LNCAP (cell line): ENCODE measurements at regions not wholly inside any gene's neighbourhood (a gene's known extent, or its start where the extent isn't known, plus 50 kb on each side); places are given as distances from the start of the nearest gene placed in this dataset.
A peak's percentile ranks its signal among the peaks of the same experiment; 100 is the strongest.

ENCODE experiments used
- TF ChIP-seq, protein P1 (sequence below): fragments of 450-650 bp; IDR thresholded peaks from 2 replicates; pipeline ENCODE4 v1.5.1; 2017; ENCODE audit warnings: mild to moderate bottlenecking

DNA sequence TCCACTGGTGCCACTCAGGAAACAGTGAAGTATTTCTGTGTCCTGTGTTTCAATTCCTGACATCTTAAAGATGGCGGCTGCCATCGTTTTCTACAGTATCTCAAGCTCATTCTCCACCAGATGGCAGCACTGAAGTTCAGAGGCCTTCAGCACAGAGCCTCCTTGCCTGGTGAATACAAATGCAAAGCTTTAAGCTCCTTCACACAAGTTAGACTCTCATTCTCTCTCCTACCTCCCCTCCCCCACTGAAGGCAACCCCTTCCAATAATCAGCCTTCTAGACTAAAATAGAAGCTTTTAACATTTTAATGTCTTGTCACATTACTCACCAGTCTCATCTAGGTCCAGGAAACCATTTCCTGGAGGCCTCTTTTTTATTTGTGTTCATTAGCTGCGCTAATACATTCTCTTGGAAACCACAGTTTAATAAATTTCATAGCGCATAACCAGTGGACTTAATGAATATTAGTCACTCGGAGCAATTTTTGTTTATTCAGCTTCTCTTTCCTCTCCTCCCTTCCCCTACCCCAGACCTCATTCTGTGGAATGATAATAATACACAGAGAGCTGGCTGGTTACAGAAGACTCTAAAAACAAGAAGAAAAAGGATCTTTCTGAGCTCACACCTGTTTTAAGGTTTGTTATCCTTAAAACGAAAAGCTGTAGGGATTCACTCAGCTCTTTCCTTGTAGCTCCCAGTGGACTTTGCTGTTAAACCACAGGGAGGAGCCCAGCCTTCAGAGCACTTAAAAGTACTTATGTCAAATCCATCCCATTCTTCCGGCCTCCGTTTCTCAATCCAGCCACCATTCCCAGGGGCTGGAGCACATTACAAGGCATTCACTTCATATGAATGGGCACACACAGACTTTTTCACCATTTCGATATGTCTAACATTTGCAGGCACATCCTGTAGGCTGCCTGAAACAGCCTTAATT is 384.9 kb downstream of the HLX start:
- TF ChIP-seq, protein P1, sequence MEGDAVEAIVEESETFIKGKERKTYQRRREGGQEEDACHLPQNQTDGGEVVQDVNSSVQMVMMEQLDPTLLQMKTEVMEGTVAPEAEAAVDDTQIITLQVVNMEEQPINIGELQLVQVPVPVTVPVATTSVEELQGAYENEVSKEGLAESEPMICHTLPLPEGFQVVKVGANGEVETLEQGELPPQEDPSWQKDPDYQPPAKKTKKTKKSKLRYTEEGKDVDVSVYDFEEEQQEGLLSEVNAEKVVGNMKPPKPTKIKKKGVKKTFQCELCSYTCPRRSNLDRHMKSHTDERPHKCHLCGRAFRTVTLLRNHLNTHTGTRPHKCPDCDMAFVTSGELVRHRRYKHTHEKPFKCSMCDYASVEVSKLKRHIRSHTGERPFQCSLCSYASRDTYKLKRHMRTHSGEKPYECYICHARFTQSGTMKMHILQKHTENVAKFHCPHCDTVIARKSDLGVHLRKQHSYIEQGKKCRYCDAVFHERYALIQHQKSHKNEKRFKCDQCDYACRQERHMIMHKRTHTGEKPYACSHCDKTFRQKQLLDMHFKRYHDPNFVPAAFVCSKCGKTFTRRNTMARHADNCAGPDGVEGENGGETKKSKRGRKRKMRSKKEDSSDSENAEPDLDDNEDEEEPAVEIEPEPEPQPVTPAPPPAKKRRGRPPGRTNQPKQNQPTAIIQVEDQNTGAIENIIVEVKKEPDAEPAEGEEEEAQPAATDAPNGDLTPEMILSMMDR = peak; percentile 42; the same call in 1 of the 2 replicates

DNA sequence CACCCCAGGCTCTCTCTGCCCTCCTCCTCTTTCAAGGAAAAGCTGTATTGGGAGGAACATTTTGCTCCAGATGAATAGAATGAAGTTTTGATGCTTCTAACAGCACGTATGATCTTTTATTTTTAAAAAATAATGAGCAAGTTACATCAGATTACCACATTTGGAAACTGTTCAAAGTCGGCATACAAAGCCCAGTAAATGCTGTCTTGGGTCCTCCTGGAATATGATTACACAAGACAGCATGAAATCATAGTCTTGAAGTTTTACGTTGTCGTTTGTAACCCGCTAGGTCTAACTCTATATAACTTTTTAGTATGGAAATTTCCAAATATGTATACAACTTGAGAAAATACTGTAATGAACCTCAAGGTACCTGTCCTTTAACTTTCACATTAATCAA is 385.6 kb downstream of the HLX start:
- TF ChIP-seq, protein P1 = no peak

DNA sequence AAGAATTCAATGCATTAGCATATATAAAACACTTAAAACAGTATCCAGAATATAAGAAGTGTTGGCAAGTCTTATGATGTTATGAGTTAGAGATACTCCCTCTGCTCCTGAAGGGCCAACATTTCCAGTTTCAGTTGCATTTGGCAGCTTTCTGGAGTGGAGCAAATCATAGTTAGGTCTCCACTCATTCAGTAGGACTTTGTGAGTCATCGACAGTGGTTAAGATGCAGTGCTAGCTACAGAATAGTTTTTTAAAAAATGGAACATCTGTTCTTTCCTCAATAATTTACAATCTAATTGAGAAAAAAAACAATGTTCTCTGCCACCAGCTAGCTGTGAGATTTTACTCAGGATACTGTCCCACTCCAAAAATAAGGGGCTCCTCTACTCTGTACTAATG is 389.1 kb downstream of the HLX start:
- TF ChIP-seq, protein P1 = no peak

DNA sequence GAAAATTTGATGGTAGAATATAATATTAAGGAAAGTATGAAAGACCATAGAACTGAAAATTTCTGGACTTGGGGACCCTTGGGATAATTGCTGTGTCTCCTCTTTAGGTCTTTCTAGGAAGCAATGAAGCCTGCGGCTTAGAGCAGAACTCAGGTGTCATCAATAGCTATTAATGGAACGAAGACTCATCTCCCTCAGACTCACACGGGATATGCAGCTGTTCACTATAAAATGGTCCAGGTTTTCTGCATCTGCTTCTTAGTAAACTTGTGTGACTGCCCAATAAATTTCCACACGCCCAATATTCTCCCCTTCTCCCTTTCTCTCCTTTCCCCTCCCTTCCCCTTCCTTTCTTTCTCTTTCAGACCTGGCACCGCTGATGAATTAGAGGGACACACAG is 392.5 kb downstream of the HLX start:
- TF ChIP-seq, protein P1 = no peak

DNA sequence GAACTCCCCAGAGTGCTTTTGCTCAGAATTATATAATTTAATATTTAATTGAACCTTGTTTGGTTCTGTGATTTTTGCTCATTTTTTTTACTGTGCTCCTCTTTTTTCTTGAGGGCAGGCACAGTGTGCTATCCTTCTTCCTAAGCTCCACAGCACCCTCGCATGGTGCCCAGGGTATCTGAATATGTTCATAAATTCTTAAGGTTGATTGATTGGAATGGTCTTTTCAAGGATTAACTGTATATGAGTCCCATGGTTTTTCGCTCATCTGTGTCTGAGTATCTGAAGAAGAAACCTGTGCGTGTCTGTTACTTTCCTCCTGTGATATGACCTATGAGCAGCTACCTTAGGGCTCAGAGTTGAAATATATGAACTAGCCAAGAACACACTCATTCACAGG is 393.7 kb downstream of the HLX start:
- TF ChIP-seq, protein P1 = peak; percentile 68

DNA sequence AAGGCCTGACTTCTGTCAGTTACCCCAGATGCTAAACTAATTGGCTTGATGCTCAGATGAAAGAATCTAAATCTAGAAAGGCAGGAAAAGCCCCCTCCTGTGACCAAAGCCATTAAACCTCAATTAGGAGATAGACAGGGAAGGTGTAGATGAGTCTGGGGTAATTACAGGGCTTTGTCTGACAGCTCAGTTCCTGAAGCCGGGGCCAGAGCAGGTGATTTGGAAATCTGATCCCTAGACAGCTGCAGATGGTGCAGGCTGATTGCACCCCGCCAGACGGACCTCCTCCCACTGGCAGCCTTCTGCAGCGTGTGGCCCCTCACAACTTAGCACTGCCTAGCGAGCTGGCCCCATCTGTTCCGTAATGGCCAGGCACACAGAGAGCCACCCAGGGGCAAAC is 395.1 kb downstream of the HLX start:
- TF ChIP-seq, protein P1 = no peak

DNA sequence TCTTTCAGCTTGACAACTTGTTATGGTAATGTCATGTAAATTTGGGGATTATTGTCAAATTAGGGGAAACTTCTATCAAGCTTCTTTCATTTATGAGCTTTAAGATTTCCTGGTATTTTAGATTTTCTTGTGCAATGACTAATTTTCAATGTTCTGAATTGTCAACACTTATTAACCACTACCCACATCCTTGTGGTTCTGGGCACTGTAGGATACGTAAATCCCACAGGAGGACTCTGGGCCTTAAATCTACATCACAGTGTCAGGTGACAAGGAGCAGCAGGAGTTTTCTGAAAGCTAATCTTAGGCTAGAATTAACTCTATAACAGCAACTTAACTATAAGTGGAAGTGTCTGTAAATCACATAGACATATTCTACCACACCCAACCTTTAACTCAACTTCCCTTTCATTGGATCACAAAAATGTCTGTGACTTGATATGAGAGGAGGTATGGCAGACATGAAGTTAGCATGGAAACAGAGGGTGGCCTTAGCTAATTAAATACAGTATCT is 397.7 kb downstream of the HLX start:
- TF ChIP-seq, protein P1 = no peak
